ENCODE measurements at regions not wholly inside any gene's neighbourhood (a gene's known extent, or its start where the extent isn't known, plus 50 kb on each side); places are given as distances from the start of the nearest gene placed in this dataset.

GRCh38 chr10:36872702-36873393 is 252.6 kb upstream of the ANKRD30A start:
- no peak overlapping the region for H3K4me3 ChIP-seq (ENCODE audit: low read depth, low read length)
- no peak for DNase-seq (ENCODE audit: low read depth)
- no peak for TF ChIP-seq CTCF (conservative IDR thresholded peaks at IDR 0.05; ENCODE audit: low read depth, low read length)

- no peak for TF ChIP-seq CTCF (conservative IDR thresholded peaks at IDR 0.05; ENCODE audit: low read depth, low read length)
- no peak overlapping the region for H3K4me3 ChIP-seq (ENCODE audit: low read depth, low read length)
- no peak for DNase-seq (ENCODE audit: low read depth)
These were observed 284.6 kb upstream of the ANKRD30A start for GRCh38 chr10:36840788-36841187.

GRCh38 chr10:36837416-36837815 is 288.0 kb upstream of the ANKRD30A start:
- TF ChIP-seq CTCF (conservative IDR thresholded peaks at IDR 0.05; ENCODE audit: low read depth, low read length), result no peak
- no peak for DNase-seq (ENCODE audit: low read depth)
- no peak overlapping the region for H3K4me3 ChIP-seq (ENCODE audit: low read depth, low read length)

- H3K4me3 ChIP-seq (ENCODE audit: low read depth, low read length), result no peak overlapping the region
- TF ChIP-seq CTCF (conservative IDR thresholded peaks at IDR 0.05; ENCODE audit: low read depth, low read length), result no peak
- DNase-seq (ENCODE audit: low read depth), result no peak
These were observed 305.6 kb upstream of the ANKRD30A start for GRCh38 chr10:36819781-36820180.

GRCh38 chr10:36817898-36818297 is 307.5 kb upstream of the ANKRD30A start:
- DNase-seq (ENCODE audit: low read depth), result no peak
- TF ChIP-seq CTCF (conservative IDR thresholded peaks at IDR 0.05; ENCODE audit: low read depth, low read length), result no peak
- H3K4me3 ChIP-seq (ENCODE audit: low read depth, low read length), result no peak overlapping the region

- no peak for DNase-seq (ENCODE audit: low read depth)
- no peak for TF ChIP-seq CTCF (conservative IDR thresholded peaks at IDR 0.05; ENCODE audit: low read depth, low read length)
- no peak overlapping the region for H3K4me3 ChIP-seq (ENCODE audit: low read depth, low read length)
These were observed 316.6 kb upstream of the ANKRD30A start for GRCh38 chr10:36808625-36809362.
